ENCODE measurements at regions not wholly inside any gene's neighbourhood (a gene's known extent, or its start where the extent isn't known, plus 50 kb on each side); places are given as distances from the start of the nearest gene placed in this dataset.
"Not testable (repeated sequence)": the region's sequence is repeated elsewhere in the genome, so short reads cannot be mapped to it uniquely, and the experiment has no call there.

DNA sequence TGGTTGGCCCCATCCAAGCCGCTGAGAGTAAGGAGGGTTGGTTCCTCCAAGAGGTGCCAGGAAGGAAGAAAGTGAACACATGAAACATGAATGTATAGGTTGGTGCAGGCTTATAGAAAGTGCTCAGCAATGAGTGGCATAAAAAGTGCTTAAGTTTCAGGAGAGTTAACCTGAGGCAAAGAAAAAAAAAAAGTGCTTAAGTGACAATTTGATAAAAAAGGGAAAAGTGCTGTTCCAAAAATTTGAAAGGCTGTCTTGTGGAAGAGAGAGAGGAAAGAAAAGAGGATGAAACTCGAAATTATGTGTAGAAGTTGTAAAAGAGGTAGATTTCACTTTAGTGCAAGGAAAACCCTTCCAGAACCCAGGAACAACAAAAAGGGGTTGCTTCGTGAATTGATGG is 85.5 kb upstream of the MAP4K4 start:
- in situ Hi-C loops (cut with HindIII; ENCODE audit: low sequenced_read_pairs) = no loop called here

DNA sequence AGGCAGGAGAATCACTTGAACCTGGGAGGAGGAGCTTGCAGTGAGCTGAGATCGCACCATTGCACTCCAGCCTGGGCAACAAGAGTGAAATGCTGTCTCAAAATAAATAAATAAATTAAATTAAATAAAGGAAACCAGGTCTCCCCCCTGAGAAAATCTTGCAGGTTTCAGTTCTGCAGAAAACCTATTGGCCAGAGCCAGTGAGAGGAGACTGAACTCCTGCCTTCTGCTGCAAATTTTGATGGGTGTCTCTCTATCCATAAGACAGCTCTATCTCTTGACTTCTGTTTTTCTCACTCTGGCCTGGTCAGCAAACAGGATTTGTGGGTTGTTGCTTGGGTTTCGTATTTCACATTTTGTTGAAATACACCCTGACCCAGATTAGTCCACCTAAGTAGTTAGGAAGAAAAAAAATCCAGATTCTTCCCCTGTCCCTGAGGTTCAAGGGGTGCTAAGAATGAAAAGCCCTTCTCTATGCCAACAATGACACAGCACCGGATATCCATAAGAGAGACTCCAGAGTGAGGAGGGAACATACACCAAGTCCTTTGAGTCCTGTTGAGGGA is 86.7 kb upstream of the MAP4K4 start:
- in situ Hi-C loops (cut with HindIII; ENCODE audit: low sequenced_read_pairs) = no loop called here

DNA sequence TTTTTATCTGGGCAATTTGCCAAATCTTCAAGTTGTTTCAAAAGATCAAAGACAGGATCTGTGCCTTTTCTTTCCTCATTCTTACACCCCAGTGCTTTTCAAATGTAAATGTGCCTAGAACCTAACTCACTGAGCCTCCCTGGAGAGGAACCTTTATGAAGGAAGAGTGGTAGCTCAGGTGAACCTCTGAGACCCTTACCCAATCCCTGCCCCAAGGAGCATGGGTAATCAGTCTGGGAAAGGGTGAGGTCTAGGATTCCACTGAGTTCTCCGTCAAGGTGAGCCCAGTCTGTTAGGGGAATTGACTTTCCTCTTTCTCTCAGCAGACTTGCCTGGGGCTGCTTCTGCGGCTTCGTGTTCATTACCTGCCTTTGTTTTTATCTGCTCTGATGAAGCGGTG is 88.1 kb upstream of the MAP4K4 start:
- in situ Hi-C loops (cut with HindIII; ENCODE audit: low sequenced_read_pairs) = no loop called here

DNA sequence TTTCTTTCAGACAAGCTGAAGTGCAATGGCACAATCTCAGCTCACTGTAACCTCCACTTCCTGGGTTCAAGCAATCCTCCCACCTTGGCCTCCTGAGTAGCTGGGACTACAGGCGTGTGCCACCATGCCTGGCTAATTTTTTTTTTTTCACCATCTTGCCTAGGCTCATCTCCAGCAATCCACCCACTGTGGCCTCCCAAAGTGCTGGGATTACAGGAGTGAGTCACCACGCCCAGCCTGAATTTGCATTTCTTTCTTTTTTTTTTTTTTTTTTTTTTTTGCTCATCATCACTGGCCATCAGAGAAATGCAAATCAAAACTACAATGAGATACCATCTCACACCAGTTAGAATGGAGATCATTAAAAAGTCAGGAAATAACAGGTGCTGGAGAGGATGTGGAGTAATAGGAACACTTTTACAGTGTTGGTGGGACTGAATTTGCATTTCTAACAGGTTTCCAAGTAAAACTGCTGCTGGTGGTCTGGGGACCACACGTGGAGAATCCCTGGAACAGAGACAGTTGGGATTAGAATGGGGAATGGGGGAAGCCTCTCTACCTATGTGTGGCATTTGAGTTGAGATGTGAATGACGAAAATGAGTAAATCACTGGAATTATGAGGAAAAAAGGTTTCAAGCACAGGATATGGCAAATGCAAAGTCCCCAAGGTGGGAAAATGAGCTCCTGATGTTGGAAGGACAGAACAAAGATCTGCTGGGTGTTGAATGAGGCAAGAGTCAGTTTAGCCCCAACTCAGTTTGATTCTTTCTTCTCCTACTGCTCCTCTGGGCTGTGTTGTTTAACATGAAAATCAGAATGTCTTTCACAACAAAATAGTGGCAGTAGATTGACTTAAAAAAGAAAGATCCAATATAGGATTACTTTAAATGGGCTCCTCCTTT is 88.8 kb upstream of the MAP4K4 start:
- in situ Hi-C loops (cut with HindIII; ENCODE audit: low sequenced_read_pairs) = no loop called here

DNA sequence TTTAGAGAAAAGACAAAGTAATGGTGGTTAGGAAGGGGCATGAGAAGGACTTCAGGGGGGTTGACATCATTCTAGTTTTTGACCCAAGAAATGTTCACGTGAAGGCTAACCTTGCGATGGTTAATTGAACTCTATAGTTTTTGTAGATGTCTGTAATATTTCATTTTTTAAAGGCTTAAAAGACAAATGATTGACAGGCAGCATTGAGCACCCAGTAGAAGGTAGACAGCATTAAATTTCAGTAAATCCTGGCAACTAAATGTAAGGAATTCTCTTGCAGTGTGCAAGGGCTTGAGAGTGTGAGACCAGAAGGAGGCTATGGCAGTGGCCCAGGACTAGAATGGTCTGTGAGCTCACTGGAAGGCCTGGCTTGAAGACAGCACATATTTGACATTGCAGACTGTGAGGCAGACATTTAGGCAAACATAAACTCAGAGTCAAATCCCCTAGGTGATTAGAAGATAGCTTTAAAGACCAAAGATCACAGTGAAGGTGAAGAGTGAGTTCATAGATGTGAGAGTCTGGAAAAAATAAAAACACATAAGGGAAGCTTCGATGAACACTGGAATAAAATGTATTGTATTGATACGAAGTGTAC is 100.1 kb upstream of the MAP4K4 start:
- in situ Hi-C loops (cut with HindIII; ENCODE audit: low sequenced_read_pairs) = loop anchor here (5.0 kb wide), 1 partner anchor 75 kb away; no protein-coding TSS in a partner anchor

DNA sequence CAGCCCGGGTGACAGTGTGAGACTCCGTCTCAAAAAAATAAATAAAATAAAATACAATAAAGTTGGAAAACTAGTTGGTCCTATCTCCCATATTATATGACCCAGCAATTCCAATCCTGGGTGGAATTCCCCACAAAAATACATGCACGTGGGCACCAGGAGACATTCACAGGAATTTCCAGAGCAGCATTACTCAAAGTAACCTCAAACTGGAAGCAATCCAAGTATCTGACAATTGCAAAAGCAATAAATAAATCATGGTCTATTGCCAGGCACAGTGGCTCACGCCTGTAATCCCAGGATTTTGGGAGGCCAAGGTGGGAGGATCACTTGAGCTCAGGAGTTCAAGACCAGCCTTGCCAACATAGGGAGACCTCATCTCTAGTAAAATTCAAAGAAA is 101.2 kb upstream of the MAP4K4 start:
- in situ Hi-C loops (cut with HindIII; ENCODE audit: low sequenced_read_pairs) = loop anchor here (5.0 kb wide), 1 partner anchor 76 kb away; no protein-coding TSS in a partner anchor

DNA sequence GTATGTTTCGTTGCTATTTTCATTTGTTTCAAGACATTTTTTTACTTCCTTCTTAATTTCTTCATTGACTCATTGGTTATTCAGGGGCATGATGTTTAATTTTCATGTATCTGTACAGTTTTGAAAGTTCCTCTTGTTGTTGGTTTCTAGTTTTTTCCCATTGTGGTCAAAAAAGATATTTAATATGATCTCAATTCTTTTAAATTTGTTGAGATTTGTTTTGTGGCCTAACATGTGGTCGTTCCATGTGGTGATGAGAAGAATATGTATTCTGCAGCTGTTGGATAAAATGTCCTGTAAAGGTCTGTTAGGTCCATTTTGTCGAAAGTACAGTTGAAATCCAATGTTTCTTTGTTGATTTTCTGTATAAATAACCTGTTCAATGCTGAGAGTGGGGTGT is 110.3 kb upstream of the MAP4K4 start:
- in situ Hi-C loops (cut with HindIII; ENCODE audit: low sequenced_read_pairs) = no loop called here

DNA sequence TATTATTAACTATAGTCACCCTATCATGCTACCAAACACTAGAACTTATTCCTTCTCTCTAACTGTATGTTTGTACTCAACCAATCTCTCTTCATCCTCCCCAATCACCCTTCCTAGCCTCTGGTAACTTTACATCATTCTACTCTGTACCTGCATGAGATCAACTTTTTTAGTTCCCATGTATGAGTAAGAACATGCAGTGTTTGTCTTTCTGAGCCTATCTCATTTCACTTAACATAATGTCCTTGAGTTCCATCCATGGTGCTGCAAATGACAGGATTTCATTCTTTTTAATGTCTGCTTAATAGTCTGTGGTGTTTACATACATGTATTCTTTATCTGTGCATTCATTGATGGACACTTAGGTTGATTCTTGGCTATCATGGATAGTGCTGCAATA is 108.9 kb upstream of the RFX8 start:
- in situ Hi-C loops (cut with HindIII; ENCODE audit: low sequenced_read_pairs) = no loop called here

DNA sequence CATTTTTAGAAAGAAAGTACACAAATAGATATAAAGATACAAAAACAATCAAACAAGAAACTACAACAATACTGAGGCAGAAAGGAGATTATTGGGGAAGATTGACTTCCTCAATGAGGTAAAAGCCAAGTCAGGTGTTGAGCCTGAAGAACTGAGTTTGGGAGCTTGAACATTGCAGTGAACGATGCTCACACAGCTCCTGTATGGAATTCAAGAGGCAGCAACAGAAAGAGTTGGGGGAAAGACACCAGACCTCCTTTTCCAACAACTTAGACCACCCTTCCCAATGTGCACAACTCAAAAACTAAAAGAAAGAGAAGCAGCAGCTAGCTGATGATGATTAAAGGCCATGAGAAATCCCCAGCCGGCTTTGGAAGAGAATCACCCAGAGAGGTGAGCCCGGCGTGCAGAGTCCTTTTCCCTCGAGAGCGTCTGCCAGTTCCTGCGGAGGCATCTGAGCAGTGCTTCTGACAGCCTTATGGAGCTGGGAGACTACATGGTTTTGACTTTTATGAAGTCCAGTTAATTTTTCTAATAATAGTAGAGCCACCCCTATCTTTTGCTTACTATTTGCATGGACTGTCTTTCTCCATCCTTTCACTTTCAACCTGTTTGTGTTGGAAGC is 106.9 kb upstream of the RFX8 start:
- in situ Hi-C loops (cut with HindIII; ENCODE audit: low sequenced_read_pairs) = no loop called here

DNA sequence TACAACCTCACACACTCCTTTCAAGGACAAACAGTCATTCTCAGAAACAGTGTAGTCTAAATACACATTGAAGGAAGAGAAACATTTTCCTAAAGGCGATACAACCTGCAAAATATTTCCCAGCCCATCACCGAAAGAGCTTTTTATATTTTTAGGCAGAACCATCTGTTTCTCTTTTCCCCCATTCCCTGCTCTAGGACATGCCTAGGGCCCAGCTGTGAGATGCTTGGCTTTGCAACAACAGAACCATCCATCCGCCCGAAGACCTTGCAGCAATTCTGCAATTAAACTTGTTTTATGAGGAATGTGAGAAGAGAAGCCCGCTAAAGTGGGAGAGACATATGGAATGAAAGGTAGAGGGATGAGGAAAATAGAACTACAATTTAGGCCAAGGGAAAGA is 105.6 kb upstream of the RFX8 start:
- in situ Hi-C loops (cut with HindIII; ENCODE audit: low sequenced_read_pairs) = no loop called here

DNA sequence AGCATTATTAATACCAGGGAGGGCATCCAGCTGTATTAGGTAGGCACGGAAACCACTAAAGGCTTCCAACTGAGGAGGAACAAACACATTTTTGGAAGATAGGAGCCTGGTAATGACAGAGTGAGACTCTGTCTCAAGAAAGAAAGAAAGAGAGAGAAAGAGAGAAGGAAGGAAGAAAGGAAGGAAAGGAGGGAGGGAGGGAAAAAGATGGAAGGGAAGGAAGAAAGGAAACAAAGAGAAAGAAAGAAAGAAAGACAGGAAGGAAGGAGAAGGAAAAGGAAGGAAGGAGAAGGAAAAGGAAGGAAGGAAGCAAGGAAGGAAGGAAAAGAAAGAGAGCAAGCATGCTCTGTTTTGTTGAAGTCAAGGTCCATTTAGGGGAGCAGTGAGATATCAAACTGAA is 103.8 kb upstream of the RFX8 start:
- in situ Hi-C loops (cut with HindIII; ENCODE audit: low sequenced_read_pairs) = no loop called here

DNA sequence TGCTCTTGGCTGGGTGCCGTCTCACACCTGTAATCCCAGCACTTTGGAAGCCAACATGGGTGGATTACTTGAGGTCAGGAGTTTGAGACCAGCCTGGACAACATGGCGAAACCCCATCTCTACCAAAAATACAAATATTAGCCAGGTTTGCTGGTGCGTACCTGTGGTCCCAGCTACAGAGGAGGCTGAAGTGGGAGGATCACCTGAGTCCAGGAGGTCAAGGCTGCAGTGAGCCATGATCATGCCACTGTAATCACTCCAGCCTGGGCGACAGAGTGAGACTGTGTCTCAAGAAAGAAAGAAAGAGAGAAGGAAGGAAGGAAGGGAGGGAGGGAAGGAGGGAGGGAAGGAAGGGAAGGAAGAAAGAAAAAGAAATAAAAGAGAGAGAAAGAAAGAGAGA is 103.2 kb upstream of the RFX8 start:
- in situ Hi-C loops (cut with HindIII; ENCODE audit: low sequenced_read_pairs) = not testable (repeated sequence)

DNA sequence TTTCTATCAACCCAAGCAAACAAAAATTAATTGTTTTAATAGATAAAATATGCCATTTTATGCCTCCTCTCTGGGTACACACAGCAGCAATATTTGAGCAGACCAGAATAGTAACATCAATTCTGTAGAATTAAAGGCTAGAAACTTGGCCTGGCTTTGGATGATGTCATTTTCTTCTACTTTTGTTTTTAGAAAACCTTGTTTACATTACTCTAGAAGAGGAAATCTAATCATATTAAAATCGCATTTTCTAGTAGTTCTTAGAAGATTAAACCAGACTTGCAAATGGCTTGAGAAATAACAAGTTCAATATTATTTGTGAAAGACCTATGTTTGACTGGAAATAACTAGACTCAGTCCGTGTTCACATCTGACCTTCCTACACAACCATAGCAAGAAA is 102.3 kb upstream of the RFX8 start:
- in situ Hi-C loops (cut with HindIII; ENCODE audit: low sequenced_read_pairs) = no loop called here

DNA sequence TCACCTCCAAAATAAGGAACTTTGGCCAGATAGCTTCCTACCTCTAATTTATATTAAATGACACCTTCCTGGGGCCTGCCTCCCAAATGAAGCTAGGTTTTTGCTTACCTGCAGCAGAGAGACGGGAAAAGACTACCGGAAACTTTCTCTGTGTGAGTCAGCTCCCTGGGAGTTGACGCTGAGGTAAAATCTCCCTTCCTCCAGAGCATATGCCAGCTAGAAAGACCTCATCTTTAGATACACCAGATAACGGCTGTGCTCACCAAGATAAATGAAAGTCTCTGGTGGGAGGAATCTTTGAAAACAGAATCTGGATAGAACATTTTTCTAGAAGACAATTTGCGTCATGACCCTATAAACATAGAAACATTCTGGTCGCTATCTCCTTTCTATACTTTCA is 99.7 kb upstream of the RFX8 start:
- in situ Hi-C loops (cut with HindIII; ENCODE audit: low sequenced_read_pairs) = no loop called here

DNA sequence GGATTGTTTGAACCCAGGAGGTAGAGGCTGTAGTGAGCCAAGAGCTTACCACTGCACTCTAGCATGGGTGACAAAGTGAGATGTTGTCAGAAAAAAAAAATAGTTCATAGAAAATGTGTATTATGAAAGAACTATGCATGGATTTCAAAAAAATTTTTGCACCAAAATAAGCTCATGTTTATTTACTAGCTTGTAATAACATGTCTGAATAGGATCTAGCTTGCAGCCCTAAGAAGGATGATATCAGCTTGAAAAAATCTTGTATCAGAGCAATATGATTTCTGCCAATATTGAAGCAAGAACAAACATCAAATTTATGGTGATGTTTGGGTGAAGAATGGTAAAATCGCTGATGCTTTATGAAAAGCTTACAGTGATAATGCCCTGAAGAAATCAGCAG is 97.0 kb upstream of the RFX8 start:
- in situ Hi-C loops (cut with HindIII; ENCODE audit: low sequenced_read_pairs) = no loop called here

DNA sequence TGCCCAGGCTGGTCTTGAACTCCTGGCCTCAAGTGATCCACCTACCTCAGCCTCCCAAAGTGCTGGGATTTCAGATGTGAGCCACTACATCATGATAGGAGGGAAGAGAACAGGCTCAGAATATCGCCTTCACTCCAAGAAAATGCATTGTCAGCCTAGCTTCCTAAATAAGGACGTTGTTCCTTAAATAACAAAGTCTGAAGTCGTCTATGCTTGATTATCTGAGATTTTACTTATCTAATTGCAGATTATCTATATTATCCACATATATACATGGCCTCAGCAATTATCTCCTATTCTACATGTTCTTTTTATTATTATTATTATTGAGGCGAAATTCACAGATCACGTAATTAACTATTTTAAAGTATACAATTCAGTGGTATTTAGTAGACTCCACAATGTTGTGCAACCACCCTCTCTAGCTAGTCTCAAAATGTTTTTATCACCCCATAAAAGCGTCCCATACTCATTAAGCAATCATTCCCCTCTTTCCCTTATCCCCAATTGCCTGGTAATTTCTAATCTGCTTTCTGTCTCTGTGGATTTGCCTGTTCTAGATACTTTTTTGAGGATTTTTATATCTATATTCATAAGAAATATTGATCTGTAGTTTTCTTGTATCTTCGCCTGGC is 95.1 kb upstream of the RFX8 start:
- in situ Hi-C loops (cut with HindIII; ENCODE audit: low sequenced_read_pairs) = no loop called here

DNA sequence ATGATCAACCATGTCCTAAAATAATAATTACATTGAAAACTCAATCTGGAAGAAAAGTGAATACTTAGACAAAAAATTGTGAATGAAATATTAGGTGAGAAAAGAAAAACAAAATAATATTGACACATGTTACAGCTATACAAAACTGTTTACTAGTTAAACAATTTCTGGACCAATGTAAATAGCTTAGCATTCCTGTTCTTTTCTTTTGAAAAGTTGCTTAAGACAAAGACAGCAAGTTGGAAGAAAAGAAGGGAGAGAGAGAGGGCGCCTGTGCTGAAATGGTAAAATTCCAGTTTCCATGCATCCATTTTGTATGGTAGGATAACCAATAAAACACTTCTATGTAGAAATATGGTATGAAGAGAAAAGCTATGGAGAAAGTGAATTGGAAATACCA is 94.1 kb upstream of the RFX8 start:
- in situ Hi-C loops (cut with HindIII; ENCODE audit: low sequenced_read_pairs) = no loop called here

DNA sequence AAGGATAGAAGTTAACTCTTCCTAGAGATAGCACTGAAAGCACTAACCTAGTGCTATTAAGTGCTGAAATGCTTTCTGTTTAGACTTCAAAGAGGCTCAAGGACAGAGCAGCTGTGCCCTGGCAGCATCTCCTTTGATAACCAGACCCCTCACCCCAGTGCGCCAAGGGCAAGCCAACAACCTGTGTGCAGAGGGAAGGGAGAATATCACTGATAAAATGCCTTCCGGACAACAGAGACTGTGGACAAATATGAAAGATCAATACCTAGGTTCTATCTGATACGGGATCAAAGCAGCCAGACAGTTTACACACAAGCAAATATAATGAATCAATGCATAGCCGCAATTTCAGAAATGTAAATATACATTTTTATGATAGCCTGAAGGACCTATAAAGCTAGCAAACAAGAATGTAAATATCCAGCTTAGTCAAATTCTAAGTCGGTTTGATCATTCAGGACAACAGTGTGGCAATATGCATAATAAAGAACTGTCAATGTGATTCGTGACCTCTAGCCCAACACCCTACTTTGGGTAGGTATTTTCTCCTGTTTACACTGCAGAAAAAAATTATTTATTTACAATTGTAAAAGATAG is 91.8 kb upstream of the RFX8 start:
- in situ Hi-C loops (cut with HindIII; ENCODE audit: low sequenced_read_pairs) = no loop called here

DNA sequence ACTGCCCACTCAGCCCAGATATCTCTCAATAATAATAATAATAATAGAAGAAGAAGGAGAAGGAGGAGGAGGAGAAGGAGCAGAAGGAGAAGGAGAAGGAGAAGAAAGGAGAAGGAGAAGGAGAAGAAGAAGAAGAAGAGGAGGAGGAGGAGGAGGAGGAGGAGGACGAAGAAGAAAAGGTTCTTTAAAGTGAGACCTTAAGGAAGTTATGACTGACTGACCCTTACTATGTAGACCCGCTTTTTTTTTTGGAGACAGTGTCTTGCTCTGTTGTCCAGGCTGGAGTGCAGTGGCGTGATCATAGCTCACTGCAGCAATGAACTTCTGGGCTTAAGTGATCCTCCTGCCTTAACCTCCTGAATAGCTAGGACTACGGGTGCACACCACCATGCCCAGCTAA is 88.9 kb upstream of the RFX8 start:
- in situ Hi-C loops (cut with HindIII; ENCODE audit: low sequenced_read_pairs) = no loop called here

DNA sequence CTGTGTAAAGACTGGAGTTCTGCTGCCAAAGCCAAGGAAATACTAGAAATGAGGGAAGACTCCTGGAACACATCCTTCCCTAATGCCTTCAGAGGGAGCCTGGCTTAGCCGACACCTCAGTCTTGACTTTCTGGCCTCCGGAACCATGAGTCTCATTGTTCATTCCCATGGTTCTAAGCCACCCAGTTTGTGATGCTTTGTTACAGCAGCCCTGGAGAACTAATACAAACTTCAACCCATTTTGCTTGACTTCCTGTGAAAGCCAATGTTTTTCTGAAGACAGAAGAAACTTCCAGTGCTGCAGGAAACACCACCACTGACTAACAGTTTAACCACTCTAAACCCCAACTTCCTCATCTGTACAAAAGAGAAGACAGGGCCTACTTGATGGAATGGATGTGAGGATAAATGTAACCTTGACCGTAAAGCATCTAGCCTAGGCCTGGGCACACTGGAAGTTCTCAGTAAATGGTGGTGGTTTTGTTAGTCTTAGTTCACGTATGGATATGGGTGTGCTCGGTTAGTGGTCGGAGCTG is 85.9 kb upstream of the RFX8 start:
- in situ Hi-C loops (cut with HindIII; ENCODE audit: low sequenced_read_pairs) = no loop called here

DNA sequence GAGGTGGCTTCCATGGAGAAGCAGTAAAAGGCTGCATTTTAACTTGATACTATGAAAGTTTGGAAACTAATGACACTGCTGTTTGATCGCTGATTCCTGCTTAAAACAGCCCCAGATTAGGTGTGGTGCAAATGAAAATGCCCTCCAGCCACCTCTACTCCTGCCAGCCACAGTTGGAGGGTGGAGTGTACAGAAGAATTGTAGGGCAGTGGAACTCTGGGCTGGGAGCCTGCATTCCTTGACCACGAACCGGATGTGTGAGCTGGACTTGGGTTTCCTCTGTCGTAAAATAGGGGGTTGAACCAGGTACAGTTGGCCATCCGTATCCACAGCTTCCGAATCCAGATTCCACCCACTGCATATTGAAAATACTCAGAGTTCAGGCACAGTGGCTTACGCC is 84.6 kb upstream of the RFX8 start:
- in situ Hi-C loops (cut with HindIII; ENCODE audit: low sequenced_read_pairs) = no loop called here
